ENCODE measurements at regions not wholly inside any gene's neighbourhood (a gene's known extent, or its start where the extent isn't known, plus 50 kb on each side); places are given as distances from the start of the nearest gene placed in this dataset.

- TF ChIP-seq ZZZ3 (IDR thresholded peaks at IDR 0.05) = no peak
- TF ChIP-seq CTCF (IDR thresholded peaks at IDR 0.05 in 2 of 3, conservative IDR thresholded peaks at IDR 0.05 in 1 of 3; ENCODE audit: insufficient read depth in 2 of 3, low read depth in 1 of 3, low read length in 3 of 3) = no peak
- TF ChIP-seq PRPF4 (IDR thresholded peaks at IDR 0.05; ENCODE audit: insufficient read depth, low read depth, low read length, poor library complexity, severe bottlenecking) = no peak
- TF ChIP-seq GABPA (tag; conservative IDR thresholded peaks at IDR 0.05; ENCODE audit: low read depth) = no peak
- TF ChIP-seq HDGF (IDR thresholded peaks at IDR 0.05) = no peak
- no peak for TF ChIP-seq SMARCA4 (IDR thresholded peaks at IDR 0.05)
- TF ChIP-seq YBX1 (IDR thresholded peaks at IDR 0.05) = no peak
- no peak for TF ChIP-seq HDAC3 (IDR thresholded peaks at IDR 0.05; ENCODE audit: borderline replicate concordance, partially characterized antibody)
Measured at GRCh38 chr6:11855743-11856142, 77.1 kb upstream of the ADTRP start.

All from K562 (cell line).